ENCODE measurements at regions not wholly inside any gene's neighbourhood (a gene's known extent, or its start where the extent isn't known, plus 50 kb on each side); places are given as distances from the start of the nearest gene placed in this dataset.
"Not testable (repeated sequence)": the region's sequence is repeated elsewhere in the genome, so short reads cannot be mapped to it uniquely, and the experiment has no call there.

DNA sequence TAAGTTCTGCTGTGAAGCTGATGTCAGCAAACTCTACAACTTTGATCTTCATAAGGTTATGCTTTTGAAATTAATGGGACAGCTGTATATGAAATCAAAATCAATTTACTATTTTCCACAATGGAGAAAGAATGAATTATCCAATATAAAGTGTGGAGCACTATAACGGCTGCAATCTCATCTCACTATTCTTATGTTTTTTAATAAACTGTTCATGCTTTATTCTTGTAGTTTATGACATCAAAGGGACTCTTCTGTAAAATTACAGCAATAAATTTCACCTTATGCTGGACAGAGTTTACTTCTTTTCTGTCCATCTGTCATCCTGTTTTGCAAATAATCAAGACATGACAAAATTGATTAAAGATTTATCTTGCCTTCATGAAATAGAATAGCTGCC lies 192.5 kb downstream of the TECRL start:
- DNase-seq, result no peak

- no peak for DNase-seq
These were observed 203.9 kb downstream of the TECRL start for GRCh38 chr4:64205376-64205775.

DNA sequence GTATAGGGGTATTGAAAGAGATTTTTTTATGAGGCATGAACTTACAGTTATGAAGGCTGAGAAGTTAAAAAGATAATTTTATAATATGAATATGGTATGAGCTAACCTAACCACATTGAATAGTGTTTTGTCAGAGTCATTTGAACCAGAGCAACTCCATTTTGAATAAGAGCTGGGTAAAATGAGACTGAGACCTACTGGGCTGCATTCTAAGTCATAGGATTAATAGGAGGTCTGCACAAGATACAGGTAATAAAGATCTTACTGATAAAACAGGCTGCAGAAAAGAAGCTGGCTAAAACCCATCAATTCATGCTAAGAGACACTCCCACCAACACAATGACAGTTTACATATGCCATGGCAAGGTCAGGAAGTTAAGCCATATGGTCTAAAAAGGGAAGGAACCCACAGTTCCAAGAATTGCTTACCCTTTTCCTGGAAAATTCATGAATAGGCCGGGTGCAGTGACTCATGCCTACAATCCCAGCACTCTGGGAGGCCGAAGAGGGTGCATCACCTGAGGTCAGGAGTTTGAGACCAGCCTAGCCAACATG lies 209.2 kb downstream of the TECRL start:
- DNase-seq, result no peak

GRCh38 chr4:64195582-64195981 lies 213.7 kb downstream of the TECRL start:
- no peak for DNase-seq

GRCh38 chr4:64192731-64193412 lies 216.4 kb downstream of the TECRL start:
- DNase-seq, result no peak

GRCh38 chr4:64174247-64174882 lies 234.9 kb downstream of the TECRL start:
- DNase-seq, result no peak

GRCh38 chr4:64166365-64166764 lies 242.9 kb downstream of the TECRL start:
- no peak for DNase-seq

DNA sequence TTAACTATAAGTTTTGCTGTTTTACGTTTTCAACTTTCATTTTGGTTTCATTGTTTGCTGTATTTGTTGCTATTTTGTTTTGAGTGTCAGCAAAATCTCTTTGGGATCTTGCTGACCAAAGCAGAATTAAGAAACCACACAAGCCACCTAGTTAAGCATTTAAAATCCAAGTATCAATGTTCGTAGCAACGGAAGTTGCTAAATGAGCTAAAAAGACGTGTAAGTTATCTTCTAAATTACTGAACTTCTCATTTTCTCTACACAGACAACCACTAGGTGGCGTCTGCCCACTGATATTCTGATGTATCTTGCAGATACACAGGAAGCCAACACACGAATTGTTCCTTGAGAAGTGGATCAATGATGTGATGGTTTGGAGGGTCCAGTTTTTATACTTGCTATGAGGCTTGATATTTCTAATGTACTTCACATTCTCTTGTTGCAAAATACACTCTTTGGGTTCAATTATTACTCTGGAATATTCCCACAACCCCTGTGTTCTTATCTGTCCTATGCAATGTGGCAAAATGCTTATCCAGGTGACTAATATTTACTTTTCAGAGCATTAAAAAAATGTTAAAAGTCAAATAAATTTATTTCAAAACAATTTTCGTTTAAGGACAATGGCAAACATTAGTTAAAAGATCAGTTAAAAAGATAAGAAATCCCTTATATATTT lies 250.5 kb downstream of the TECRL start:
- peak in 2 of 5 donors; percentile 5 to 40 for DNase-seq

DNA sequence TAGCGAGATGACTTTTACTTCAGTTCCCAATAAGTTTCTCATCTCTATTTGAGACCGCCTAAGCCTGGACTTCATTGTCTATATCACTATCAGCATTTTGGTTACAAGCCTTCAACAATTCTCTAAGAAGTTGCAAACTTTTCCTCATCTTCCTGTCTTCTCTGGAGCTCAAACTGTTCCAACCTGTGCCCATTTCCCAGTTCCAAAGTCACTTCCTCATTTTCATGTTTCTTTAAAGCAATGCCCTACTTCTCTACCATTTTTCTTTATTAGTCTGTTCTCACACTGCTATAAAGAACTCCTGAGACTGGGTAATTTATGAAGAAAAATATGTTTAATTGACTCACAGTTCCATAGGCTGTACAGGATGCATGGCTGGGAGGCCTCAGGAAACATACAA lies 251.9 kb downstream of the TECRL start:
- no peak for DNase-seq

DNA sequence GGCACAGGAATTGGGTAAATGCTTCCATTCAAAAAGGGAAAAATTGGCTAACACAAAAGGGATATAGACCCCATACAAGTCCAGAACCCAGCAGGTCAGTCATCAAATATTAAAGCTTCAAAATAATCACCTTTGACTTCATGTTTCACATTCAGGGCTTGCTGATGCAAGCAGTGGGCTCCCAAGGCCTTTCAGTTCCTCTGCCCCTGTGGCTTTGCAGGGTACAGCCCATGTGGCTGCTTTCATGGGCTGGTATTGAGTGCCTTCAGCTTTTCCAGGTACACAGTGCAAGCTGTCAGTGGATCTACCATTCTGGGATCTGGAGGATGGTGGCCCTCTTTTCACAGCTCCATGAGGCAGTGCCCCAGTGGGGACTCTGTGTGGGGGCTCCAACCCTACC lies 253.0 kb downstream of the TECRL start:
- DNase-seq, result no peak

- no peak for DNase-seq
These were observed 263.2 kb downstream of the TECRL start for GRCh38 chr4:64146030-64146429.

DNA sequence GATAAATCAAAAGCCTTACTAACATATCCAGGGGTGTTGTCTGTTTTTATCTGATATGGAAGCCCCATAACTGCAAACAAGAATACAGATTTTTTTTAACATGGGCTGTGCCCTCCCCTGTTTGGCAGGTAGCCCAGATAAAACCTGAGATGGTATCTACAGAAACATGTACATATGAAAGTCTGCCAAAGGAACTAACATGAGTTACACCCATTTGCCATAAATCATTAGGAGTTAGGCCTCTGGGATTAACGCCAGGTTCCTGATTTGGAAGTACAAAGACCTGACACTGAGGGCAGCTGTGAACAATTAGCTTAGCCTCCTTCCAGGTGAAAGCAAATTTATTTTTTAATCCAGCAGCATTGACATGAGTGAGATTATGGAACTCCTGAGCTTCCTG lies 264.3 kb downstream of the TECRL start:
- no peak for DNase-seq

DNA sequence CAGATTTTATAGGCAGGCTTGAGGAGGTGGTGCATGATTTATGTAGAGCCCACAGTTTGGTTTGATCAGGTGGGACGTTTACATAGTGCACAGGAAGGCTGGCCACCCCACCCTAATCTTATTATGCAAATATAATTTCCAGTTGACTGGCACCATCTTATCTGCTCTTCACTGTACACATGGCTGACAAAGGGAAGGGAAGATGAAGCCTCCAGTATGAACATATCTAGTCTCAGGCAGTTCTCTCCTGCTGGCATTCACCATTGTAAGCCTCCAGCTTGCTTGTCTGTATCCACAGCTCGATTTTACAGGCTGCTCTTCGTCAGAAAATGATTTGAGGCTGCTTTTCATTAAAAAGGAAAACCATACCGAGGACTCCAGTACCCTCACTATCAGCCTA lies 278.3 kb downstream of the TECRL start:
- DNase-seq, result no peak

- DNase-seq, result no peak
These were observed 283.9 kb downstream of the TECRL start for GRCh38 chr4:64125354-64125753.

- DNase-seq, result no peak
These were observed 287.4 kb downstream of the TECRL start for GRCh38 chr4:64121803-64122202.

GRCh38 chr4:64105903-64106302 lies 303.3 kb downstream of the TECRL start:
- DNase-seq, result no peak

GRCh38 chr4:64095398-64095797 lies 313.9 kb downstream of the TECRL start:
- DNase-seq, result no peak

- no peak for DNase-seq
These were observed 329.9 kb downstream of the TECRL start for GRCh38 chr4:64079316-64079715.

- no peak for DNase-seq
These were observed 341.2 kb downstream of the TECRL start for GRCh38 chr4:64068096-64068495.

DNA sequence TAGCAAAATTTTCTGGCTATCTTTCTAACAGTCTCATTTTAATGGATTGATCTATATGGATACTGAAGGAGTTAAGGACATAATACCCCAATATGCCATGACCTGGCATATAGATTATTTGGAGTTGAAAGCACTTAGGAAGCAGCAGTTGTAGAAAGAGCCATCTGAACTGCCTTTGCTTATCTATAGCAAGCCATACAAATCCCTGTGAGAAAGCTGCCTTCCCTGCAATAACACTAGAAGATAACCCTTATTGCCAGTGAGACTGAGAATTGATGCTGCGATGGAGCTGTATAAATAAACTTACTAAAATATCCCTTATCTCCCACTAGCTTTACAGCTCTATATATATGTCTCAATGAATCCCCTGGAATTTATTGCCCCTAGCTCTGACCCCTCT lies 346.3 kb downstream of the TECRL start:
- DNase-seq, result no peak

DNA sequence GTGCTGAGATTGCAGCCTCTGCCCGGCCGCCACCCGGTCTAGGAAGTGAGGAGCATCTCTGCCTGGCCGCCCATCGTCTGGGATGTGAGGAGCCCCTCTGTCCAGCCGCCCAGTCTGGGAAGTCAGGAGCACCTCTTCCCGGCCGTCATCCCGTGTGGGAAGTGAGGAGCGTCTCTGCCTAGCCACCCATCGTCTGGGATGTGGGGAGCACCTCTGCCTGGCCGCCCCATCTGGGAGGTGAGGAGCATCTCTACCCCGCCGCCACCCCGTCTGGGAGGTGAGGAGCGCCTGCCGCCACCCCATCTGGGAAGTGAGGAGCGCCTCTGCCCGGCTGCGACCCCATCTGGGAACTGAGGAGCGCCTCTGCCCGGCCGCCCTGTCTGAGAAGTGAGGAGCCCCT lies 372.2 kb downstream of the TECRL start:
- DNase-seq, result not testable (repeated sequence)

GRCh38 chr4:64022560-64022959 lies 386.7 kb downstream of the TECRL start:
- DNase-seq, result no peak

DNA sequence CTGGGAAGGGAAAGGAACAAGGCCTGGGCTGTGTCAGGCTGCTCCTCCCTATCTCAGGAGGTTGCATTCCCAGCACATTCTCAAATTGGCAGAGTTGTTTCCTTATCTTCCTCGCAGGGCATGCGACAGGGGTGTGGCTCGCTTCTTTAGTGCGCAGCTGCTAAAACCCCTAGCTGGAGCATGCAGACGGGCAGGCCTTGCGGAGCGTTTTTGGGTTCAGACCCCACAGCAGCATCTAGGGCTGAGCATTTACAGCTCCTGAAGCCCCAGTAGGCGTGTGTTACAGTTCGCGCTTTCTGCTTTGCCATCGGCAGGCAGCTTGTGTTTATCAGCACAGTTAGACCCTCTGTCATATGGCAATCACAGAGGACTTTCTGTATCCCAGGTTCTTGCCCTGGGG lies 392.4 kb downstream of the TECRL start:
- DNase-seq, result no peak

- DNase-seq, result no peak
These were observed 394.6 kb downstream of the TECRL start for GRCh38 chr4:64014647-64015046.
